H1 (cell line): ENCODE measurements at regions not wholly inside any gene's neighbourhood (a gene's known extent, or its start where the extent isn't known, plus 50 kb on each side); places are given as distances from the start of the nearest gene placed in this dataset.

ENCODE experiments used
- CTCF ChIA-PET: fragments of 300-600 bp; sonication (Branson Sonifier 250); formaldehyde crosslinking; loops from one replicate; lab custom pipeline; 2021; ENCODE audit not compliant: partially characterized antibody; lab: Charles Lee
- POLR2A ChIA-PET: fragments of 300-600 bp; sonication (Branson Sonifier 250); formaldehyde crosslinking; loops from one replicate; lab custom pipeline; 2021; ENCODE audit warnings: inconsistent platforms; ENCODE audit not compliant: partially characterized antibody; lab: Charles Lee
- DNase-seq, 2 experiments: peaks; one replicate each; pipeline versions ENCODE4 v3.0.0 to v3.0.0-alpha.2; 2010 to 2022; ENCODE audit warnings: low spot score in 2 of 2, low read depth in 1 of 2, mixed read lengths in 1 of 2
- FAIRE-seq: peaks from 2 replicates; lab custom pipeline; 2011; peaks lifted over from hg19 to GRCh38; lab: Jason Lieb, UNC
- H2AFZ ChIP-seq: 2 replicates; pipeline ENCODE4 v1.8.1; 2012; ENCODE audit warnings: low read length, inconsistent platforms
- H2AK5ac ChIP-seq: 2 replicates; pipeline ENCODE4 v1.6.1; 2013; ENCODE audit warnings: low read depth, low read length
- H2BK120ac ChIP-seq: replicated peaks from 2 replicates; pipeline ENCODE3; 2013; ENCODE audit warnings: low read depth, low read length, inconsistent platforms
- H2BK12ac ChIP-seq: 2 replicates; pipeline ENCODE4 v1.6.1; 2013; ENCODE audit warnings: low read depth, low read length
- H2BK15ac ChIP-seq: 2 replicates; pipeline ENCODE4 v1.6.1; 2013; ENCODE audit warnings: low read length
- H2BK20ac ChIP-seq: 2 replicates; pipeline ENCODE4 v1.6.1; 2013; ENCODE audit warnings: low read length
- H2BK5ac ChIP-seq: 2 replicates; pipeline ENCODE4 v1.6.1; 2013; ENCODE audit warnings: low read depth, low read length
- H3K14ac ChIP-seq: 2 replicates; pipeline ENCODE4 v1.6.1; 2013; ENCODE audit warnings: inconsistent platforms; ENCODE audit not compliant: insufficient read length
- H3K18ac ChIP-seq: 2 replicates; pipeline ENCODE4 v1.6.1; 2013; ENCODE audit warnings: low read length; ENCODE audit errors: extremely low read depth
- H3K23ac ChIP-seq: 2 replicates; pipeline ENCODE4 v1.6.1; 2013; ENCODE audit warnings: inconsistent platforms; ENCODE audit not compliant: insufficient read length
- H3K23me2 ChIP-seq: 2 replicates; pipeline ENCODE4 v1.6.1; 2013; ENCODE audit warnings: low read depth, low read length
- H3K27ac ChIP-seq: 2 replicates; pipeline ENCODE4 v1.6.1; 2011; ENCODE audit warnings: low read depth, low read length, inconsistent platforms
- H3K27me3 ChIP-seq, 4 experiments: replicated peaks in 1 of 4; 1 replicate in 1 of 4; 2 replicates in 3 of 4; pipeline versions ENCODE4 v1.6.1 to v1.8.1; 2011 to 2013; ENCODE audit warnings: low read length in 3 of 4, mild to moderate bottlenecking in 3 of 4, inconsistent platforms in 2 of 4, mixed read lengths in 2 of 4, moderate library complexity in 1 of 4; ENCODE audit not compliant: control insufficient read depth in 3 of 4, insufficient read depth in 3 of 4; ENCODE audit errors: extremely low read depth in 1 of 4
- H3K36me3 ChIP-seq, 4 experiments: 2 replicates each; pipeline versions ENCODE4 v1.6.1 to v1.8.1; 2011 to 2013; ENCODE audit warnings: mild to moderate bottlenecking in 4 of 4, low read length in 3 of 4, moderate library complexity in 2 of 4, control low read depth in 1 of 4, inconsistent platforms in 1 of 4; ENCODE audit not compliant: insufficient read depth in 4 of 4, control insufficient read depth in 2 of 4
- H3K4ac ChIP-seq: replicated peaks from 2 replicates; pipeline ENCODE3; 2013; ENCODE audit warnings: low read length, low read depth, mixed read lengths, inconsistent platforms; ENCODE audit not compliant: insufficient read length
- H3K4me1 ChIP-seq, 4 experiments: replicated peaks in 1 of 4; 1 replicate in 1 of 4; 2 replicates in 3 of 4; pipeline versions ENCODE4 v1.6.1 to v1.8.1; 2011 to 2013; ENCODE audit warnings: low read length in 3 of 4, inconsistent platforms in 2 of 4, mixed read lengths in 1 of 4; ENCODE audit not compliant: insufficient read depth in 4 of 4, control insufficient read depth in 3 of 4
- H3K4me2 ChIP-seq, 2 experiments: 2 replicates each; pipeline versions ENCODE4 v1.6.1 to v1.8.1; 2011 to 2013; ENCODE audit warnings: low read depth in 2 of 2, low read length in 2 of 2, control low read depth in 1 of 2, inconsistent platforms in 1 of 2, mild to moderate bottlenecking in 1 of 2; ENCODE audit not compliant: insufficient read depth in 1 of 2
- H3K4me3 ChIP-seq, 4 experiments: fragments of 200-600, 300-600 bp in 1 of 4; sonication (generic), shearing (Covaris generic), sonication (Bioruptor Twin) in 1 of 4; 2 replicates each; pipeline versions ENCODE4 v1.5.1 to v1.8.1; 2011 to 2016; ENCODE audit warnings: low read length in 4 of 4, low read depth in 3 of 4, control low read depth in 2 of 4, inconsistent platforms in 2 of 4, mild to moderate bottlenecking in 2 of 4, mixed read lengths in 1 of 4, moderate library complexity in 1 of 4; ENCODE audit not compliant: insufficient read depth in 2 of 4; ENCODE audit errors: extremely low read depth in 1 of 4
- H3K56ac ChIP-seq: replicated peaks from 2 replicates; pipeline ENCODE3; 2013; ENCODE audit warnings: low read depth, mild to moderate bottlenecking, mixed read lengths, low read length, inconsistent platforms; ENCODE audit not compliant: insufficient read length
- H3K79me1 ChIP-seq: 2 replicates; pipeline ENCODE4 v1.6.1; 2013; ENCODE audit warnings: low read depth, low read length, control low read depth
- H3K79me2 ChIP-seq, 2 experiments: 2 replicates each; pipeline versions ENCODE4 v1.6.1 to v1.8.1; 2012 to 2013; ENCODE audit warnings: low read length in 2 of 2, mild to moderate bottlenecking in 2 of 2, inconsistent platforms in 1 of 2; ENCODE audit not compliant: insufficient read depth in 2 of 2, control insufficient read depth in 1 of 2
- H3K9ac ChIP-seq, 4 experiments: replicated peaks in 1 of 4; 1 replicate in 1 of 4; 2 replicates in 3 of 4; pipeline versions ENCODE4 v1.6.1 to v1.8.1; 2011 to 2013; ENCODE audit warnings: low read depth in 3 of 4, low read length in 3 of 4, control low read depth in 2 of 4, mild to moderate bottlenecking in 2 of 4, moderate library complexity in 2 of 4, inconsistent platforms in 1 of 4; ENCODE audit errors: extremely low read depth in 1 of 4
- H3K9me3 ChIP-seq, 2 experiments: 2 replicates each; pipeline versions ENCODE4 v1.6.1 to v1.8.1; 2012 to 2013; ENCODE audit warnings: mild to moderate bottlenecking in 2 of 2, moderate library complexity in 2 of 2, control low read depth in 1 of 2, inconsistent platforms in 1 of 2, low read depth in 1 of 2, low read length in 1 of 2, mixed read lengths in 1 of 2; ENCODE audit not compliant: insufficient read depth in 2 of 2
- H4K20me1 ChIP-seq, 2 experiments: replicated peaks in 1 of 2; 2 replicates each; pipeline versions ENCODE3 to v1.8.1; 2011 to 2013; ENCODE audit warnings: inconsistent platforms in 2 of 2, low read length in 2 of 2, mild to moderate bottlenecking in 1 of 2; ENCODE audit not compliant: insufficient read depth in 2 of 2, control insufficient read depth in 1 of 2
- H4K5ac ChIP-seq: 2 replicates; pipeline ENCODE4 v1.6.1; 2013; ENCODE audit warnings: low read length, low read depth, mixed read lengths, inconsistent platforms; ENCODE audit not compliant: insufficient read length
- H4K8ac ChIP-seq: 2 replicates; pipeline ENCODE4 v1.8.0; 2013; ENCODE audit warnings: mild to moderate bottlenecking, moderate library complexity, low read length, inconsistent platforms; ENCODE audit not compliant: insufficient read depth; ENCODE audit errors: extremely low read depth
- H4K91ac ChIP-seq: replicated peaks from 2 replicates; pipeline ENCODE3; 2013; ENCODE audit warnings: low read length, mixed read lengths, inconsistent platforms; ENCODE audit not compliant: insufficient read length
- JUN ChIP-seq: IDR thresholded peaks from 2 replicates; pipeline ENCODE4 v1.6.1; 2011; ENCODE audit warnings: low read depth, mild to moderate bottlenecking, improper control_type of control experiment, low read length
- MAFK ChIP-seq: IDR thresholded peaks from 2 replicates; pipeline ENCODE4 v1.6.1; 2012; ENCODE audit warnings: low read depth, mild to moderate bottlenecking, improper control_type of control experiment, low read length
- PHF8 ChIP-seq: fragments of 200-600 bp; sonication (generic); conservative IDR thresholded peaks from 2 replicates; pipeline ENCODE4 v1.7.1; 2012; ENCODE audit warnings: low read depth, mild to moderate bottlenecking, inconsistent platforms, low read length, moderate library complexity
- WGBS, 2 experiments: shearing (Covaris generic) in 1 of 2; methylation state at CpG; one replicate each; pipeline versions ENCODE4 v1.1.6 to v1.1.7; 2013 to 2015; ENCODE audit warnings: low lambda C conversion rate in 2 of 2, mixed read lengths in 2 of 2, inconsistent platforms in 1 of 2, low coverage in 1 of 2, missing lambda C conversion rate in 1 of 2; ENCODE audit not compliant: insufficient replicate concordance in 2 of 2, insufficient coverage in 1 of 2, insufficient read length in 1 of 2; ENCODE audit errors: extremely low coverage in 1 of 2, missing lambda C conversion rate in 1 of 2; 5-methylcytosine and 5-hydroxymethylcytosine counted together
- TF ChIP-seq, protein P1 (sequence below): IDR thresholded peaks from 2 replicates; pipeline ENCODE4 v1.6.1; 2011; ENCODE audit warnings: low read depth, mild to moderate bottlenecking, low read length; ENCODE audit not compliant: insufficient read depth
- TF ChIP-seq, protein P2 (sequence below): IDR thresholded peaks from 2 replicates; pipeline ENCODE4 v1.6.1; 2011; ENCODE audit warnings: low read length, improper control_type of control experiment

- no peak overlapping the region for H2BK120ac ChIP-seq
- H2BK5ac ChIP-seq, result no peak overlapping the region
- DNase-seq (no peak), FAIRE-seq (no peak)
- H2BK15ac ChIP-seq, result no peak overlapping the region
- no peaks in the 10 kb centered on the region for H3K79me1 ChIP-seq
- no peak overlapping the region for H3K18ac ChIP-seq
- TF ChIP-seq, protein P1, sequence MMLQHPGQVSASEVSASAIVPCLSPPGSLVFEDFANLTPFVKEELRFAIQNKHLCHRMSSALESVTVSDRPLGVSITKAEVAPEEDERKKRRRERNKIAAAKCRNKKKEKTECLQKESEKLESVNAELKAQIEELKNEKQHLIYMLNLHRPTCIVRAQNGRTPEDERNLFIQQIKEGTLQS, result no peak
- TF ChIP-seq MAFK (no peak), JUN (no peak), PHF8 (no peak)
- TF ChIP-seq, protein P2, sequence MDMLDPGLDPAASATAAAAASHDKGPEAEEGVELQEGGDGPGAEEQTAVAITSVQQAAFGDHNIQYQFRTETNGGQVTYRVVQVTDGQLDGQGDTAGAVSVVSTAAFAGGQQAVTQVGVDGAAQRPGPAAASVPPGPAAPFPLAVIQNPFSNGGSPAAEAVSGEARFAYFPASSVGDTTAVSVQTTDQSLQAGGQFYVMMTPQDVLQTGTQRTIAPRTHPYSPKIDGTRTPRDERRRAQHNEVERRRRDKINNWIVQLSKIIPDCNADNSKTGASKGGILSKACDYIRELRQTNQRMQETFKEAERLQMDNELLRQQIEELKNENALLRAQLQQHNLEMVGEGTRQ, result no peak
- no peak overlapping the region for H3K4me3 ChIP-seq
- no peaks in the 10 kb centered on the region for H3K4me1 ChIP-seq
- no peaks in the 10 kb centered on the region for H4K20me1 ChIP-seq
- WGBS, 2 experiments, result 90% methylated on average over 3 of the region's 3 CpGs; no CpG with 5 or more reads in 1 of the 2 experiments
- CTCF ChIA-PET, result interaction anchor here (1.5 kb wide), 1 partner anchor 18 kb away, joined by 6 read pairs; no protein-coding TSS in a partner anchor
- H3K27me3 ChIP-seq, result no peaks in the 10 kb centered on the region
- POLR2A ChIA-PET, result no interaction called here
- no peak overlapping the region for H2AFZ ChIP-seq
- H3K4ac ChIP-seq, result no peak overlapping the region
- no peaks in the 10 kb centered on the region for H3K79me2 ChIP-seq
- H3K56ac ChIP-seq, result no peak overlapping the region
- H4K8ac ChIP-seq, result no peak overlapping the region
- H3K23ac ChIP-seq, result no peak overlapping the region
- no peak overlapping the region for H2BK20ac ChIP-seq
- no peak overlapping the region for H4K5ac ChIP-seq
- no peak overlapping the region for H2BK12ac ChIP-seq
- H3K36me3 ChIP-seq, result no peaks in the 10 kb centered on the region
- no peak overlapping the region for H2AK5ac ChIP-seq
- H3K9me3 ChIP-seq, result no peaks in the 10 kb centered on the region
- H3K14ac ChIP-seq, result no peak overlapping the region
- H3K4me2 ChIP-seq, result no peak overlapping the region
- H3K23me2 ChIP-seq, result no peaks in the 10 kb centered on the region
- no peak overlapping the region for H4K91ac ChIP-seq
- no peak overlapping the region for H3K27ac ChIP-seq
- peak overlapping the region in 1 of 4 experiments; percentile 34; a peak in 1 of 7 replicates for H3K9ac ChIP-seq
Observed at GRCh38 chr5:20619591-20619990, 631.6 kb upstream of the CDH18 start.
